Osteoblast (primary cell): ENCODE measurements at regions not wholly inside any gene's neighbourhood (a gene's known extent, or its start where the extent isn't known, plus 50 kb on each side); places are given as distances from the start of the nearest gene placed in this dataset.
"Not testable (repeated sequence)": the region's sequence is repeated elsewhere in the genome, so short reads cannot be mapped to it uniquely, and the experiment has no call there.

Experiments used
- DNase-seq: peaks from one replicate; pipeline ENCODE4 v3.0.0; 2011; ENCODE audit warnings: low spot score, mixed read lengths; ENCODE audit not compliant: insufficient read length; ENCODE audit errors: missing footprints
- H2AFZ ChIP-seq: 2 replicates; pipeline ENCODE4 v1.6.0; 2011; ENCODE audit warnings: mild to moderate bottlenecking, low read length
- H3K27ac ChIP-seq: 2 replicates; pipeline ENCODE4 v1.5.1; 2011; ENCODE audit warnings: mild to moderate bottlenecking, low read depth, low read length, moderate library complexity
- H3K27me3 ChIP-seq: 2 replicates; pipeline ENCODE4 v1.6.0; 2012; ENCODE audit warnings: mild to moderate bottlenecking, control low read depth, inconsistent platforms, low read length, moderate library complexity; ENCODE audit not compliant: insufficient read depth
- H3K36me3 ChIP-seq: 2 replicates; pipeline ENCODE4 v1.5.1; 2011; ENCODE audit warnings: mild to moderate bottlenecking, low read length, control low read depth, moderate library complexity; ENCODE audit not compliant: insufficient read depth
- H3K4me1 ChIP-seq: 2 replicates; pipeline ENCODE4 v1.5.1; 2011; ENCODE audit warnings: mild to moderate bottlenecking, low read length, control low read depth, moderate library complexity; ENCODE audit not compliant: insufficient read depth
- H3K4me2 ChIP-seq: 2 replicates; pipeline ENCODE4 v1.6.0; 2011; ENCODE audit warnings: mild to moderate bottlenecking, low read length; ENCODE audit not compliant: insufficient read depth
- H3K4me3 ChIP-seq: fragments of 200-600 bp; sonication (generic); 3 replicates; pipeline ENCODE4 v1.5.1; 2012; ENCODE audit warnings: mild to moderate bottlenecking, low read length, inconsistent platforms; ENCODE audit not compliant: insufficient read depth
- H3K79me2 ChIP-seq: 2 replicates; pipeline ENCODE4 v1.6.0; 2012; ENCODE audit warnings: mild to moderate bottlenecking, low read length, control low read depth, inconsistent platforms; ENCODE audit not compliant: insufficient read depth
- H3K9me3 ChIP-seq: 2 replicates; pipeline ENCODE4 v1.5.1; 2011; ENCODE audit warnings: low read depth, low read length, control low read depth
- H4K20me1 ChIP-seq: 2 replicates; pipeline ENCODE4 v1.6.0; 2012; ENCODE audit warnings: mild to moderate bottlenecking, low read length, control low read depth; ENCODE audit not compliant: insufficient read depth
- TF ChIP-seq, protein P1 (sequence below): IDR thresholded peaks from 2 replicates; pipeline ENCODE4 v1.5.1; 2011; ENCODE audit warnings: mild to moderate bottlenecking, low read depth, low read length, moderate library complexity; ENCODE audit errors: extremely low read depth

DNA sequence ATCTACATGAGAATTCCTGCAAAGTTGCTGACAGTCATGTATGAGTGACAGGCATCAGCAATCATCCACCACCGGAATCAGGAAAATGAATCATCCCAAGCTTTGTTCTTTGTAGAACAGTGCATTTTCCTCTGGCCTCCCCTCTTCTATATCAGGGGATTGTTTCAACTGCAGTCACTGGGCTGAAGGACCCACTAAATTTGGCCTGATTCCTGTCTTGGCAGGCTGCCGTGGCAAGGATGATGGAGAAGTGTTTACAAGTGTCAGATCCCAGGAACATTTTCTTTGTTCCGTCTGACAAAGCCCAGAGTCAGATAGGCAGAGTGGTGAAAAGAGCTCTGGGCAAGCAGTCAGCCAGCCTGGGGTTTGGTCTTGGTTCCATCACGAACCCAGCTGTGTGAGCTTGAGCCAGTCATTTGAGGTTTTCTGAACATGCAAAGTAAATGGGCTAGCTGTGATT is 175.1 kb upstream of the TSC22D2 start:
- Histone ChIP-seq H3K27me3 (no peaks in the 10 kb centered on the region), H3K4me2 (peak overlapping the region; percentile 62), H2AFZ (peak overlapping the region; percentile 75), H3K27ac (peak overlapping the region; percentile 72), H3K4me1 (peaks cover 43% of the 10 kb centered on the region), H3K36me3 (no peaks in the 10 kb centered on the region), H3K79me2 (peaks cover 2% of the 10 kb centered on the region), H3K9me3 (peaks cover 4% of the 10 kb centered on the region), H4K20me1 (no peaks in the 10 kb centered on the region), H3K4me3 (peak overlapping the region; percentile 21)
- TF ChIP-seq, protein P1, sequence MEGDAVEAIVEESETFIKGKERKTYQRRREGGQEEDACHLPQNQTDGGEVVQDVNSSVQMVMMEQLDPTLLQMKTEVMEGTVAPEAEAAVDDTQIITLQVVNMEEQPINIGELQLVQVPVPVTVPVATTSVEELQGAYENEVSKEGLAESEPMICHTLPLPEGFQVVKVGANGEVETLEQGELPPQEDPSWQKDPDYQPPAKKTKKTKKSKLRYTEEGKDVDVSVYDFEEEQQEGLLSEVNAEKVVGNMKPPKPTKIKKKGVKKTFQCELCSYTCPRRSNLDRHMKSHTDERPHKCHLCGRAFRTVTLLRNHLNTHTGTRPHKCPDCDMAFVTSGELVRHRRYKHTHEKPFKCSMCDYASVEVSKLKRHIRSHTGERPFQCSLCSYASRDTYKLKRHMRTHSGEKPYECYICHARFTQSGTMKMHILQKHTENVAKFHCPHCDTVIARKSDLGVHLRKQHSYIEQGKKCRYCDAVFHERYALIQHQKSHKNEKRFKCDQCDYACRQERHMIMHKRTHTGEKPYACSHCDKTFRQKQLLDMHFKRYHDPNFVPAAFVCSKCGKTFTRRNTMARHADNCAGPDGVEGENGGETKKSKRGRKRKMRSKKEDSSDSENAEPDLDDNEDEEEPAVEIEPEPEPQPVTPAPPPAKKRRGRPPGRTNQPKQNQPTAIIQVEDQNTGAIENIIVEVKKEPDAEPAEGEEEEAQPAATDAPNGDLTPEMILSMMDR, result no peak
- peak; percentile 56 for DNase-seq

- no peak overlapping the region for H3K4me2 ChIP-seq
- no peaks in the 10 kb centered on the region for H3K27me3 ChIP-seq
- no peaks in the 10 kb centered on the region for H4K20me1 ChIP-seq
- H3K4me1 ChIP-seq, result peaks cover 14% of the 10 kb centered on the region
- TF ChIP-seq, protein P1, result no peak
- H3K9me3 ChIP-seq, result no peaks in the 10 kb centered on the region
- no peak overlapping the region for H3K4me3 ChIP-seq
- H3K79me2 ChIP-seq, result peaks cover 3% of the 10 kb centered on the region
- H3K36me3 ChIP-seq, result no peaks in the 10 kb centered on the region
- H3K27ac ChIP-seq, result no peak overlapping the region
- H2AFZ ChIP-seq, result no peak overlapping the region
- no peak for DNase-seq
Observed at GRCh38 chr3:150230037-150230436, 178.1 kb upstream of the TSC22D2 start.

DNA sequence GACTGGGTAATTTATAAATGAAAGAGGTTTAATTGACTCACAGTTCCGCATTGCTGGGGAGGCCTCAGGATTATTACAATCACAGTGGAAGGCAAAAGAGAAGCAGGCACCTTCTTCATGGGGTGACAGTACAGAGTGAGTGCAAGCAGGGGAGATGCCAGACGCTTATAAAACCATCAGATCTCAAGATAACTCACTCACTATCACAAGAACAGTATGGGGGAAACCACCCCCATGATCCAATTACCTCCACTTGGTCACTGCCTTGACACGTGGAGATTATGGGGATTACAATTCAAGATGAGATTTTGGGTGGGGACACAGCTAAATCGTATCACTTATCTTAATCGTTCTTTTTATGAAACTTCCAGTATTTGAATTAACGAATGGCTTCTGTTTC is 179.5 kb upstream of the TSC22D2 start:
- not testable (repeated sequence) for H3K4me1 ChIP-seq, H3K4me3 ChIP-seq, H3K36me3 ChIP-seq, H4K20me1 ChIP-seq, H3K27me3 ChIP-seq, DNase-seq, H3K79me2 ChIP-seq, H3K4me2 ChIP-seq, H3K27ac ChIP-seq, H2AFZ ChIP-seq, H3K9me3 ChIP-seq

GRCh38 chr3:150227839-150228238 is 180.3 kb upstream of the TSC22D2 start:
- no peaks in the 10 kb centered on the region for H3K36me3 ChIP-seq
- no peak overlapping the region for H3K4me3 ChIP-seq
- H2AFZ ChIP-seq, result no peak overlapping the region
- H3K4me1 ChIP-seq, result peaks cover 2% of the 10 kb centered on the region
- DNase-seq, result no peak
- no peaks in the 10 kb centered on the region for H3K27me3 ChIP-seq
- no peak overlapping the region for H3K4me2 ChIP-seq
- H3K79me2 ChIP-seq, result peaks cover 3% of the 10 kb centered on the region
- no peak overlapping the region for H3K27ac ChIP-seq
- H4K20me1 ChIP-seq, result no peaks in the 10 kb centered on the region
- TF ChIP-seq, protein P1, result peak; percentile 88
- H3K9me3 ChIP-seq, result no peaks in the 10 kb centered on the region

DNA sequence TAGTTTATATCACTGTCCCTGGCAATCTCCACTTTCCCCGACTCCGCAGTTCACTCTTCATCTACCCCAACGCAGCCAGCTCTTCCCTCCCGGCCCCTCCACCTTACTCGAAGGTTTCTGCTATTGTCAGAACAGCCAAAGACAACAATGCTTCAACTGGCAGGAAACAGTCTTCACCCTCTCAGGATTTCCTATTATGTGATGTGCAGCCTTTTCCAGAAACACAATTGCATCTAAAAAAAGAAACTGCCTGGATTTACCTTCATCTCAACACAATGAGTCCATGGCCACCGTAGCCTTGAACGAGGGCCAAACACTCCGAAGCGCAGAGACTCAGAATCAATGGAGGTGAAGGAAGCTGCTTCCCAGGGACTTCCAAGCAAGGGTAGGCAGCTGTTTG is 182.1 kb upstream of the TSC22D2 start:
- H3K9me3 ChIP-seq, result no peaks in the 10 kb centered on the region
- H3K27me3 ChIP-seq, result no peaks in the 10 kb centered on the region
- H3K4me2 ChIP-seq, result peak overlapping the region; percentile 41
- H3K27ac ChIP-seq, result no peak overlapping the region
- no peaks in the 10 kb centered on the region for H3K4me1 ChIP-seq
- H3K4me3 ChIP-seq, result no peak overlapping the region
- no peaks in the 10 kb centered on the region for H3K36me3 ChIP-seq
- no peak for DNase-seq
- H4K20me1 ChIP-seq, result no peaks in the 10 kb centered on the region
- peaks cover 3% of the 10 kb centered on the region for H3K79me2 ChIP-seq
- peak overlapping the region; percentile 17 for H2AFZ ChIP-seq
- TF ChIP-seq, protein P1, result no peak
